Testis (tissue), 2 donors: ENCODE measurements at regions not wholly inside any gene's neighbourhood (a gene's known extent, or its start where the extent isn't known, plus 50 kb on each side); places are given as distances from the start of the nearest gene placed in this dataset.

Experiments used
- DNase-seq: peaks from one replicate; pipeline ENCODE4 v3.0.0-alpha.2; 2019
- H3K27ac ChIP-seq, 2 donors: fragments of 200-600 bp; sonication (generic); one replicate each; pipeline ENCODE4 v1.5.1; 2019
- H3K27me3 ChIP-seq: fragments of 200-600 bp; sonication (generic); one replicate; pipeline ENCODE4 v1.5.1; 2019
- H3K36me3 ChIP-seq: fragments of 200-600 bp; sonication (generic); one replicate; pipeline ENCODE4 v1.5.1; 2017; ENCODE audit warnings: low read depth; ENCODE audit errors: missing control alignments
- H3K4me1 ChIP-seq: fragments of 200-600 bp; sonication (generic); one replicate; pipeline ENCODE4 v1.5.1; 2019
- H3K4me3 ChIP-seq, 2 donors: fragments of 200-600 bp; sonication (generic); one replicate each; pipeline ENCODE4 v1.5.1; 2017 to 2019
- H3K9me3 ChIP-seq: fragments of 200-600 bp; sonication (generic); one replicate; pipeline ENCODE4 v1.5.1; 2017
- POLR2A ChIP-seq: fragments of 450-650 bp; IDR thresholded peaks from one replicate; pipeline ENCODE4 v1.6.1; 2017; ENCODE audit warnings: antibody characterized with exemption, mild to moderate bottlenecking, moderate library complexity
- WGBS, 2 donors: methylation state at CpG; one replicate each; pipeline ENCODE4 v1.1.5; 2018; 5-methylcytosine and 5-hydroxymethylcytosine counted together
- intact Hi-C: fragments of 100-400 bp; cut with DNase I; formaldehyde crosslinking; loops from one replicate; pipeline ENCODE4 v1.15.1; 2023; ENCODE audit warnings: low total_unique reads
- TF ChIP-seq, protein P1 (sequence below), 3 experiments: fragments of 450-650 bp in 2 of 3; fragments of 200-600 bp in 1 of 3; sonication (generic) in 1 of 3; IDR thresholded peaks; one replicate each; pipeline ENCODE4 v1.5.1; 2016 to 2019; ENCODE audit warnings: antibody characterized with exemption in 3 of 3, mild to moderate bottlenecking in 2 of 3, moderate library complexity in 1 of 3

DNA sequence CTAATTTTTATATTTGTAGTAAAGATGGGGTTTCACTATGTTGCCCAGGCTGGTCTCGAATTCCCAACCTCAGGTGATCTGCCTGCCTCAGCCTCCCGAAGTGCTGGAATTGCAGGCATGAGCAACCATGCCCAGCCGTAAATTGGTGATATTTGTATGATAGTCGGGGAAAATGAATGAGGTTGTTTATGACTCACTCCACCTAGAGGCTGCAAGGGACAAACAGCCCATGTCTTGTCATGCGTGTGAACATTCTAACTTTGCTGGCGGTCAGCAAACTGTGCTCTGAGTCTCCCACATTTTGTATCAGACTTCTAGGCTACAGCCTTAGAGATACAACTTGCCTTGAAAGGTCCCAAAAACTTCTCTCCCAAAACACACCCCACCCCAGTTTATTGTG, 133.5 kb upstream of the DTNA start:
- intact Hi-C loops, result no loop called here
- H3K36me3 ChIP-seq, result no peaks in the 10 kb centered on the region
- H3K27ac ChIP-seq, result no peak overlapping the region
- H3K4me3 ChIP-seq, result no peak overlapping the region
- TF ChIP-seq POLR2A, result no peak
- TF ChIP-seq, protein P1, sequence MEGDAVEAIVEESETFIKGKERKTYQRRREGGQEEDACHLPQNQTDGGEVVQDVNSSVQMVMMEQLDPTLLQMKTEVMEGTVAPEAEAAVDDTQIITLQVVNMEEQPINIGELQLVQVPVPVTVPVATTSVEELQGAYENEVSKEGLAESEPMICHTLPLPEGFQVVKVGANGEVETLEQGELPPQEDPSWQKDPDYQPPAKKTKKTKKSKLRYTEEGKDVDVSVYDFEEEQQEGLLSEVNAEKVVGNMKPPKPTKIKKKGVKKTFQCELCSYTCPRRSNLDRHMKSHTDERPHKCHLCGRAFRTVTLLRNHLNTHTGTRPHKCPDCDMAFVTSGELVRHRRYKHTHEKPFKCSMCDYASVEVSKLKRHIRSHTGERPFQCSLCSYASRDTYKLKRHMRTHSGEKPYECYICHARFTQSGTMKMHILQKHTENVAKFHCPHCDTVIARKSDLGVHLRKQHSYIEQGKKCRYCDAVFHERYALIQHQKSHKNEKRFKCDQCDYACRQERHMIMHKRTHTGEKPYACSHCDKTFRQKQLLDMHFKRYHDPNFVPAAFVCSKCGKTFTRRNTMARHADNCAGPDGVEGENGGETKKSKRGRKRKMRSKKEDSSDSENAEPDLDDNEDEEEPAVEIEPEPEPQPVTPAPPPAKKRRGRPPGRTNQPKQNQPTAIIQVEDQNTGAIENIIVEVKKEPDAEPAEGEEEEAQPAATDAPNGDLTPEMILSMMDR (IDR thresholded peaks at IDR 0.05), result no peak
- H3K4me1 ChIP-seq, result no peaks in the 10 kb centered on the region
- DNase-seq, result no peak
- H3K27me3 ChIP-seq, result no peaks in the 10 kb centered on the region
- H3K9me3 ChIP-seq, result no peaks in the 10 kb centered on the region
- WGBS, 2 donors, result 94 to 95% methylated on average over 6 of the region's 6 CpGs

DNA sequence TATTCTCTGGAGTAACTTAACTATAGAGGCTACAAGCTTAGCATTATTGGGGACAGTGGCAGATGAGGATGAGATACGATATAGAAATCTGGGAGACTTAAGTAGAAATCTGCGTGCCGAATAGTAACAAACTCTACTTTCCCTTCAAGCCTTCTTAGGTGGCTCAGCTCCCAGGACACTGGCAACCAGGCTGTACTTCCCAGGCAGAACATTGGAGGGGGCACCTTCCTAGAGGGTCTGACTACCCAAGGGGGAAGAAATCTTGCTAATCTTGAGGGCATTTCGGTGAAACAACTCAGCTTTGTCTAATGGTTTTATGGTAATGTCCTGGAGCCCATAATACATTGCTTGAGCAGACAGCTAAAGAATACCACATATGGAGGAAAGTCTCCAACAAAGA, 126.2 kb upstream of the DTNA start:
- intact Hi-C loops, result no loop called here
- Histone ChIP-seq H3K9me3 (no peaks in the 10 kb centered on the region), H3K36me3 (no peaks in the 10 kb centered on the region), H3K4me1 (no peaks in the 10 kb centered on the region), H3K27me3 (no peaks in the 10 kb centered on the region), H3K4me3 (no peak overlapping the region), H3K27ac (no peak overlapping the region)
- 94 to 95% methylated on average over 4 of the region's 4 CpGs for WGBS, 2 donors
- TF ChIP-seq POLR2A, result no peak
- TF ChIP-seq, protein P1 (IDR thresholded peaks at IDR 0.05), result no peak
- no peak for DNase-seq

DNA sequence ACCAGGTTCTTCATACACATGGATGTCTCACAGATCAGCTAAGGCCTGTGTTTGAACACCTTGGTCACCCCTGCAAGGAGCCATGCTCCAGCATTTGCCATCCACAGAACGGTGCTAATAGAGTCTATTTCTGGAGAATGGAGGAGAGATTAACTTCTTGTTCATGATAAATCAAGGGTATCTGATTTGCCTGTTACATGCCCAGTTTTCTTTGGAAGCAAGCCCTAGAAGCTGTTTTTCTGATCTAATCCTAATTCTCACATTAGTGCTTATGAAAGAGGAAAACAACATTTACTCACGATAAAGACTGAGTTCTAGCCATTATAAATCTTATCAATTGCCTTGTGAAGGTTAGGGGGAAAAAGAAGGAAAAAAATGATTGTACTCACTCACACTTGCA, 119.6 kb upstream of the DTNA start:
- 35% methylated on average over 2 of the region's 2 CpGs for WGBS, 2 donors
- Histone ChIP-seq H3K36me3 (no peaks in the 10 kb centered on the region), H3K4me3 (no peak overlapping the region), H3K4me1 (no peaks in the 10 kb centered on the region), H3K9me3 (no peaks in the 10 kb centered on the region), H3K27me3 (no peaks in the 10 kb centered on the region), H3K27ac (peak overlapping the region in 1 of 2 donors; percentile 6)
- no peak for DNase-seq
- intact Hi-C loops, result no loop called here
- no peak for TF ChIP-seq POLR2A
- TF ChIP-seq, protein P1 (IDR thresholded peaks at IDR 0.05), result no peak

DNA sequence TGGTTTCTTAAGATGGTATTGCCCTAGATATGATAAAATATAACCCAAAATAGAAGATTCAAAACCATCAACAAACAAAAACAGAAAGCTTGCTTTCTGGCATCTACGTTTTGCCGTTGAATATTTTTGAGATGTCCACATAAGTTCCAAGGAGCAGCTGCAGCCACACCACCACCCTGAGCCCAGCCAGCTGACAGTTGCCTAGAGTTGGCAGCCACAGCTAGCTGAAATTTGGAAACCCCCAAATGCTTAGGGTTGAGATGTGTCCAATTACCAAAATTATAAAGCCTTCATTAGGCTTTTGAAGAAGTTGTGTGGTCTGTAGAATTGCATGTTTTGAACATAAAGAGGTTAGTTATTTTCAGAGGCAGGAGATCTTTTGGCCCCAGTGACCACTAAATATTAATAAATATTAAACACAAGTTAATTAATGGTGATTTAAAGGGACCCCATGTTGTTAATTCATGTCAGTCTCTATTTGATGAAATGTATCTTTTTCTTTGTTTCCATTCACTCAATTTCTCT, 118.1 kb upstream of the DTNA start:
- Histone ChIP-seq H3K36me3 (no peaks in the 10 kb centered on the region), H3K4me3 (no peak overlapping the region), H3K27ac (no peak overlapping the region), H3K4me1 (no peaks in the 10 kb centered on the region), H3K27me3 (no peaks in the 10 kb centered on the region), H3K9me3 (no peaks in the 10 kb centered on the region)
- 74 to 88% methylated on average over 2 of the region's 2 CpGs for WGBS, 2 donors
- DNase-seq, result no peak
- intact Hi-C loops, result no loop called here
- TF ChIP-seq POLR2A, result no peak
- TF ChIP-seq, protein P1 (IDR thresholded peaks at IDR 0.05), result no peak

DNA sequence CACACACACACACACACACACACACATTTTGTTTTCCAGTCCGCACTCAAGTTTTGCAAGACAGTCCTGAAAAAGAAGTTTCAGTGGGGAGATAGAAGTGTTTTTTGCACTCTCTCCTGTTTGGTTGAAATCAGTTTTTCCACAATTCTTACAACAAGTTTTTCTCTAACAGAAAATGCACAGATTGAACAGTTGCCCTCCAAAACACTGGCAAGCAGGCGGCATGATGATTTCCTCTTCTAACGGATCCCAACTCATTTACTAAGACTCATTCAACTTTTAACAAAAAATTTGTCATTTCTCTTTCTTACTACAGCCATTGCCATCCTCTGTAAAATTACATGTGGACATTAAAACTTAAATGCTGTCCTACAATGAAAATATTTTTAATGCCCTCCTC, 117.6 kb upstream of the DTNA start:
- Histone ChIP-seq H3K4me1 (no peaks in the 10 kb centered on the region), H3K36me3 (no peaks in the 10 kb centered on the region), H3K27me3 (no peaks in the 10 kb centered on the region), H3K9me3 (no peaks in the 10 kb centered on the region), H3K4me3 (no peak overlapping the region), H3K27ac (no peak overlapping the region)
- DNase-seq, result no peak
- intact Hi-C loops, result no loop called here
- no peak for TF ChIP-seq POLR2A
- TF ChIP-seq, protein P1 (IDR thresholded peaks at IDR 0.05), result no peak
- WGBS, 2 donors, result 57 to 73% methylated on average over 3 of the region's 3 CpGs
